ENCODE measurements at regions not wholly inside any gene's neighbourhood (a gene's known extent, or its start where the extent isn't known, plus 50 kb on each side); places are given as distances from the start of the nearest gene placed in this dataset.

DNA sequence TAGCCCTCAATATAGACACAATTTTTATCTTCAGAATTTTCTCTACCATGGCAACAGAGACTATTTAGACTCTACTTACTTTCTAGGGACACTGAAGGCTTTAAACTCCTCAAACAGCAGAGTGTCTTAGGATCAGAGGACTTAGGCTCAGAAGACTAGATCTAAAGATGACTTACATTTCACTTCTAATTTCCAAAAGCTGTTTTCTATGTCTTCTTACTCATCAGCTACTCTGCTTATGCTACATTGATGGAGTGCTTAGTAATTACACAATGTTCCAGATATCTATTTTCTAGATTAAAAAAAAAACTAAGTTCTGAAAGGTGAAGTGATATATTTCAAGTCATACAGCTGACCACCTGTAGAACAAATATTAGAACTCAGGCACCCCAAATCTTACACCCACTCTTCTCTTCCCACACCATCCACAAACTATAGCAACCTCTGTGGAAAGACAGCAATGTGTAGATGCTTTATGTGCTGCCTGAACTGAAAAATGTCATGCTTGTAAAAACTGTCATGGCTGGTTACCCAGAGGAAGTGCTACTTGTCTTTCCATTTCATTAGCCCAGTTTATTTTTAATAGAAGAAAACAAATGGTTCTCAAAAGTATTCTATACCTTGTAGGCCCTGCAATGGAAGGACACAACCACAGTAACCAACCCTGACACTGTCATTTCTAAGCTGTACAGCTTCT is 831.0 kb upstream of the ACVR2A start:
- Histone ChIP-seq H4K20me1 (ENCODE audit: control insufficient read depth, extremely low read depth, insufficient read depth, low read length) (no peaks in the 10 kb centered on the region), H3K36me3 (ENCODE audit: control insufficient read depth, insufficient read depth, low read length) (no peaks in the 10 kb centered on the region), H3K27me3 (ENCODE audit: control insufficient read depth, insufficient read depth, low read length) (no peaks in the 10 kb centered on the region), H3K4me3 (replicated peaks in 1 of 4; ENCODE audit: control extremely low read depth in 1 of 4, insufficient read depth in 1 of 4, low read depth in 3 of 4, low read length in 4 of 4) (no peak overlapping the region), H3K27ac (ENCODE audit: insufficient read depth, low read length) (no peak overlapping the region), H3K4me1 (ENCODE audit: control insufficient read depth, extremely low read depth, insufficient read depth, low read length) (no peaks in the 10 kb centered on the region), H2AFZ (ENCODE audit: low read length) (no peak overlapping the region), H3K79me2 (ENCODE audit: control insufficient read depth, insufficient read depth, low read length) (no peaks in the 10 kb centered on the region), H3K4me2 (ENCODE audit: extremely low read depth, insufficient read depth, low read length) (no peak overlapping the region), H3K9ac (ENCODE audit: insufficient read depth, low read length) (no peak overlapping the region), H3K9me3 (ENCODE audit: control insufficient read depth, insufficient read depth, low read depth, low read length) (no peaks in the 10 kb centered on the region)
- TF ChIP-seq, protein P1, sequence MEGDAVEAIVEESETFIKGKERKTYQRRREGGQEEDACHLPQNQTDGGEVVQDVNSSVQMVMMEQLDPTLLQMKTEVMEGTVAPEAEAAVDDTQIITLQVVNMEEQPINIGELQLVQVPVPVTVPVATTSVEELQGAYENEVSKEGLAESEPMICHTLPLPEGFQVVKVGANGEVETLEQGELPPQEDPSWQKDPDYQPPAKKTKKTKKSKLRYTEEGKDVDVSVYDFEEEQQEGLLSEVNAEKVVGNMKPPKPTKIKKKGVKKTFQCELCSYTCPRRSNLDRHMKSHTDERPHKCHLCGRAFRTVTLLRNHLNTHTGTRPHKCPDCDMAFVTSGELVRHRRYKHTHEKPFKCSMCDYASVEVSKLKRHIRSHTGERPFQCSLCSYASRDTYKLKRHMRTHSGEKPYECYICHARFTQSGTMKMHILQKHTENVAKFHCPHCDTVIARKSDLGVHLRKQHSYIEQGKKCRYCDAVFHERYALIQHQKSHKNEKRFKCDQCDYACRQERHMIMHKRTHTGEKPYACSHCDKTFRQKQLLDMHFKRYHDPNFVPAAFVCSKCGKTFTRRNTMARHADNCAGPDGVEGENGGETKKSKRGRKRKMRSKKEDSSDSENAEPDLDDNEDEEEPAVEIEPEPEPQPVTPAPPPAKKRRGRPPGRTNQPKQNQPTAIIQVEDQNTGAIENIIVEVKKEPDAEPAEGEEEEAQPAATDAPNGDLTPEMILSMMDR (conservative IDR thresholded peaks at IDR 0.05 in 1 of 2, IDR thresholded peaks at IDR 0.05 in 1 of 2; ENCODE audit: low read depth in 1 of 2, low read length in 2 of 2): no peak
- no peak for TF ChIP-seq EZH2 (IDR thresholded peaks at IDR 0.05; ENCODE audit: low read length, missing control alignments)
- DNase-seq (ENCODE audit: low read depth in 2 of 2): no peak

DNA sequence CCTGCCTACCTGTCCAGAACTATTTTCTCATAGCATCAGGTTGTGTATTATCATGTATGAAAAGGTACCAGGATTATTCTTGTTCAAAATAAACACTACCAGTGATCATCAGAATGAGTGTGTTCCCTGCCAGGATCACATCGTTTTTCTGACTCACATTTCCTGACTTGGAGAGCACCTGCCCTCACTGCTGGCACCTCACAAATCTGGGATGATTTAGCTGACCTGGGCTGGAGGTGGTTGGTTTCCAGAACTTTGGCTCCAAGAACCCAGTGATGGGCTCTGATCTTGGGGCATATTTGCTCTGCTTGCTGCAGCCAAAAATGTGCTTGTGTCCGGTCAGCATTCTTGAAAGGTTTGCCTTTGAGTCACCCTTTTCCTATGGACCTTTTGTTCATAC is 836.3 kb upstream of the ACVR2A start:
- H2AFZ ChIP-seq (ENCODE audit: low read length): no peak overlapping the region
- H3K27ac ChIP-seq (ENCODE audit: insufficient read depth, low read length): no peak overlapping the region
- H3K27me3 ChIP-seq (ENCODE audit: control insufficient read depth, insufficient read depth, low read length): no peaks in the 10 kb centered on the region
- no peak overlapping the region for H3K9ac ChIP-seq (ENCODE audit: insufficient read depth, low read length)
- H3K36me3 ChIP-seq (ENCODE audit: control insufficient read depth, insufficient read depth, low read length): no peaks in the 10 kb centered on the region
- TF ChIP-seq, protein P1 (conservative IDR thresholded peaks at IDR 0.05 in 1 of 2, IDR thresholded peaks at IDR 0.05 in 1 of 2; ENCODE audit: low read depth in 1 of 2, low read length in 2 of 2): no peak
- TF ChIP-seq EZH2 (IDR thresholded peaks at IDR 0.05; ENCODE audit: low read length, missing control alignments): no peak
- DNase-seq (ENCODE audit: low read depth in 2 of 2): peak in 1 of 2 donors; percentile 59
- no peak overlapping the region for H3K4me3 ChIP-seq (replicated peaks in 1 of 4; ENCODE audit: control extremely low read depth in 1 of 4, insufficient read depth in 1 of 4, low read depth in 3 of 4, low read length in 4 of 4)
- no peaks in the 10 kb centered on the region for H4K20me1 ChIP-seq (ENCODE audit: control insufficient read depth, extremely low read depth, insufficient read depth, low read length)
- H3K4me2 ChIP-seq (ENCODE audit: extremely low read depth, insufficient read depth, low read length): no peak overlapping the region
- no peaks in the 10 kb centered on the region for H3K9me3 ChIP-seq (ENCODE audit: control insufficient read depth, insufficient read depth, low read depth, low read length)
- H3K4me1 ChIP-seq (ENCODE audit: control insufficient read depth, extremely low read depth, insufficient read depth, low read length): no peaks in the 10 kb centered on the region
- no peaks in the 10 kb centered on the region for H3K79me2 ChIP-seq (ENCODE audit: control insufficient read depth, insufficient read depth, low read length)

DNA sequence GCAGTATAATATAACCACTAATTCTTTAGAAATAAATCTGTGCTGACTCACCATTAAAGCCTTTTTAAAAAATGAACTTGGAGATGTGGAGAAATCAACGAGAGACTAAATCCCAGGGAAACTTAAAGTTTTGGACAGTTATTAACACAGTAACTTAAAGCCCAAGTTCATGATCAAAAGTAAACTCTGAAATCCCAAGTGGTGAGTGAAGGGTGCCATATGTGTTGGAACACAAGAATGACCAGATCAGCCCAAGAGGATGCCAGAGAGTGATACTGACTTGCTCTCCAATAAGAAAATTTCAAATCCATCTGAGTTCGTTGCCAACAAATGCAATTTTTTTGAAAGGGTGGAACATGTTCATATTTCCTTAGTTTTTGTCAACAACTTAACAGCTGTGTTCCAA is 838.1 kb upstream of the ACVR2A start:
- no peak overlapping the region for H3K9ac ChIP-seq (ENCODE audit: insufficient read depth, low read length)
- no peak overlapping the region for H3K4me3 ChIP-seq (replicated peaks in 1 of 4; ENCODE audit: control extremely low read depth in 1 of 4, insufficient read depth in 1 of 4, low read depth in 3 of 4, low read length in 4 of 4)
- DNase-seq (ENCODE audit: low read depth in 2 of 2): peak; percentile 47 to 99
- no peaks in the 10 kb centered on the region for H3K79me2 ChIP-seq (ENCODE audit: control insufficient read depth, insufficient read depth, low read length)
- no peaks in the 10 kb centered on the region for H4K20me1 ChIP-seq (ENCODE audit: control insufficient read depth, extremely low read depth, insufficient read depth, low read length)
- H3K27me3 ChIP-seq (ENCODE audit: control insufficient read depth, insufficient read depth, low read length): no peaks in the 10 kb centered on the region
- H3K27ac ChIP-seq (ENCODE audit: insufficient read depth, low read length): no peak overlapping the region
- no peaks in the 10 kb centered on the region for H3K36me3 ChIP-seq (ENCODE audit: control insufficient read depth, insufficient read depth, low read length)
- TF ChIP-seq, protein P1 (conservative IDR thresholded peaks at IDR 0.05 in 1 of 2, IDR thresholded peaks at IDR 0.05 in 1 of 2; ENCODE audit: low read depth in 1 of 2, low read length in 2 of 2): no peak
- H3K4me2 ChIP-seq (ENCODE audit: extremely low read depth, insufficient read depth, low read length): no peak overlapping the region
- H3K9me3 ChIP-seq (ENCODE audit: control insufficient read depth, insufficient read depth, low read depth, low read length): no peaks in the 10 kb centered on the region
- no peak overlapping the region for H2AFZ ChIP-seq (ENCODE audit: low read length)
- no peaks in the 10 kb centered on the region for H3K4me1 ChIP-seq (ENCODE audit: control insufficient read depth, extremely low read depth, insufficient read depth, low read length)

All from fibroblast of lung (primary cell).